Omental fat pad (tissue), 3 donors: ENCODE measurements at regions not wholly inside any gene's neighbourhood (a gene's known extent, or its start where the extent isn't known, plus 50 kb on each side); places are given as distances from the start of the nearest gene placed in this dataset.

ENCODE experiments used
- ATAC-seq: fragments of 150-250 bp; one replicate; pipeline ENCODE4 v1.9.1; 2016; ENCODE audit warnings: mild to moderate bottlenecking, moderate library complexity; ENCODE audit not compliant: low FRiP score
- DNase-seq: peaks from one replicate; pipeline ENCODE4 v3.0.0-alpha.2; 2019; ENCODE audit warnings: low spot score
- CTCF ChIP-seq, 3 donors: fragments of 450-650 bp; IDR thresholded peaks; one replicate each; pipeline ENCODE4 v1.5.1; 2016 to 2017; ENCODE audit warnings: antibody characterized with exemption in 3 of 3, mild to moderate bottlenecking in 3 of 3, moderate library complexity in 2 of 3

GRCh38 chr15:37517191-37517895 is 417.0 kb upstream of the MEIS2 start:
- no peak for TF ChIP-seq CTCF (IDR thresholded peaks at IDR 0.05)
- ATAC-seq (no peak), DNase-seq (no peak)

DNA sequence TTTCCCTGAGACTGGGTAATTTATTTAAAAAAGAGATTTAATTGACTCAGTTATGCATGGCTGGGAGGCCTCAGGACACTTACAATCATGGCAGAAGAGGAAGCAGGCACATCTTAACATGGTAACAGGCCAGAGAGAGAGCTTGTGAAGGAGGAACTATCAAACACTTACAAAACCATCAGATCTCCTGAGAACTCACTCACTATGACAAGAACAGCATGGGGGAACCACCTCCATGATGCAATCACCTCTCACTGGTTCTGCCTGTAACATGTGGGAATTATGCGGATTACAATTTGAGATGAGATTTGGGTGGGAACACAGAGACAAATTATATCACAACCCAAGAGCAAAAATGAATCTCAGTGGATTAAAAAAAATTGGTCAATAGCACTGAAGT is 416.0 kb upstream of the TMCO5A start:
- ATAC-seq (no peak), DNase-seq (no peak)
- TF ChIP-seq CTCF (IDR thresholded peaks at IDR 0.05), result no peak

DNA sequence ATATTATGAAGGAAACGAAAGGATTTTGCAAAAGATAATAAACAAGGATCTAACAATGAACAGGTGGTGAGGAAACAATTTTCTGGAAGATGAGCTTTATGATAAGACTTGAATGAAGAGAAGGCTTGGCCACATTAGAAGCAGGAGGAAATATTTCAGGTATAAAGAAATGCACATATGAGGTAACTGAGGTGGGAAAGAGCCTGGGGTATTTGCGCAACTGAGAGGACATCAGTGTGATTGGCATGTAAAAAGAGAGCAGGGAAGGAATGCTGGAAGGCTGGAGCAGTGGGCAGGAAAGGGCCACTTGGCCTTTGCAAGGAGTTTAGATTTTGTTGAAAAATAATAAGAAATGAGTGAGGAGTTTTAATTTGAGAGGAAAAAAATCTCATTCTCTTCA is 414.4 kb upstream of the TMCO5A start:
- ATAC-seq, result no peak
- no peak for DNase-seq
- TF ChIP-seq CTCF (IDR thresholded peaks at IDR 0.05), result no peak

DNA sequence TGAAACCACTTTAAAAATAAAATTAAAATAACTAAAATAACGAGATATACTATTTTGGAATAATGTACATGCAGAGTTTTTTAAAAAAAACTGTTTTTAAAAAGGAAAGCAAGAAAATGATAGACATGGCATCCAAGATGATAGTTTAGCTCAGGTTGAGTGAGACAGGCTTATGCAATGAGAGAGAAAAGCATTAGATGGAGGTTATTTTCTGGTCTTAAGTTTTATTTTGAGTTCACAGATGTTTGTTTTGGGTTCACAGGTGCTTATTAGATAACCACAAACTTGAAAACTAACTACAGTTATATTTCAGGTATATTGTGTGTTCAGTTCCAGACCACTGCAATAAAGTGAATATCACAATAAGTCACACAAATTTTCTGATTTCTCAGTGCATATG is 413.6 kb upstream of the TMCO5A start:
- ATAC-seq (no peak), DNase-seq (no peak)
- TF ChIP-seq CTCF (IDR thresholded peaks at IDR 0.05), result no peak

DNA sequence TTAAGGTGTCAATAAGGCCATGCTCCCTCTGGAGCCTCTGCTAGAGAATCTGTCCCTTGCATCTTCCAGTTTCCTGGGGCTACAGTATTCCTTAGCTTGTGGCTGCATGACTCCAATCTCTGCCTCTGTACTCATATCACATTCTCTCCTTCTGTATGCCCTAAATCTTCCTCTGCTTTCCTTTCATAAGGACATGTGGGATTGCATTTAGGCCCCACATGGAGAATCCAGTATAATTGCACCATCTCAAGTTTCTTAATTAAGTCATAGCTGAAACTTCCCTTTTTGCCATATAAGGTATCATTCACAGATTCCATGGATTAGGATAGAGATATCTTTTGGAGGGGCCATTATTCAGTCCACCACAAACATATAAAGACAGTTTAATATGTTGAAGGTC is 409.8 kb upstream of the TMCO5A start:
- TF ChIP-seq CTCF (IDR thresholded peaks at IDR 0.05), result no peak
- ATAC-seq (no peak), DNase-seq (no peak)

GRCh38 chr15:37528432-37528831 is 406.0 kb upstream of the TMCO5A start:
- no peak for TF ChIP-seq CTCF (IDR thresholded peaks at IDR 0.05)

DNA sequence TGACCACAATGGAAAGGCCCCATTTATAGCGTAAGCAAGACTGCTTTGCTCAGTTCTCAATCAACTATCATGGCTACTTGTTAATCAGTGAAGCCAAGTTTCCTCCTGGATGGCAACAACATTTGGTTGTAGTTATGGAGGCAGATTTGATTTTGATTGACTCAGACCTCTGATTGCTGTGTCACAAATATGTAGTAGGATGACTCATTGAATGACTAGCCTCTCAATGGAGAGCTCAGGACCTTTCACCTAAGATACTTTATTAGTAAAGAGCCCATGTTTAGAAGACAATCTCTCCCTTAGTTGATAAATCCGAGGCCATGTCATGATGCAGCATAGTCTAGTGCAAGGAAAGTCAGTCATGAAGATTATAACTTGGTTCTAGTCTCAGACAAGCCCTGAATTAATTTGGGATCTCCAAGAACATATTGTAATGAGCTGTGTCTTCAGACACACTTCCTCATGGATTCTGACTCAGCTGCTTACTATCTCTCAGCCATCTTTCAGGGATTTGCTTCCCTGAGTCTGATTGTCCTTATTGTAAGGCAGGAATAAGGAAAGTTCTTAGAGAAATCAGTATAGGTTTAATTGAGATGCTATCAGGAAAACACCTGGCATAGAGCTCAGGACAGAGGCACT is 397.4 kb upstream of the TMCO5A start:
- TF ChIP-seq CTCF (IDR thresholded peaks at IDR 0.05), result no peak
- ATAC-seq, result no peak
- no peak for DNase-seq

More at GRCh38 chr15:37528432-37528831, 406.0 kb upstream of the TMCO5A start:
- DNase-seq (no peak), ATAC-seq (no peak)
